ENCODE measurements at regions not wholly inside any gene's neighbourhood (a gene's known extent, or its start where the extent isn't known, plus 50 kb on each side); places are given as distances from the start of the nearest gene placed in this dataset.

- FAIRE-seq: no peak
Measured at GRCh38 chr3:144307951-144308350, 336.3 kb downstream of the DIPK2A start.

GRCh38 chr3:144308396-144308795, 336.8 kb downstream of the DIPK2A start:
- no peak for FAIRE-seq

DNA sequence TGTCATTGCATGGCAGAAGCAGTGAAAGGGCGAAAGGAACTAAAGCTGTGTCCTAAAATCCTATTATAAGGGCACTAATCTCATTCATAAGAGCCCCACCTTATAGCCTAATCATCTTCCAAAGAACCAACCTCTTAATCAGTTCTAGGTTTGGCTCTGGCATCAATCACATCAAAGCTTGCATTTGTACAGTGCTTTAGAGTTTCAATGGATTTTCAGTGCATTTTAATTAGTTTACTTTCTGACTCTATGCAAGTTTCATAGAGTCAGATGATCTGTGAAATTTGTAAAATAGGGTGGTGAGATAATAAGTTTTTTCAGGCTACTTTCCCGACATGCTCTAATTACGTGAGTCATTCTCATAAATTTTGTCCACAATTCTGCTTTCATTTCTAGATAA, 341.1 kb downstream of the DIPK2A start:
- FAIRE-seq: no peak

DNA sequence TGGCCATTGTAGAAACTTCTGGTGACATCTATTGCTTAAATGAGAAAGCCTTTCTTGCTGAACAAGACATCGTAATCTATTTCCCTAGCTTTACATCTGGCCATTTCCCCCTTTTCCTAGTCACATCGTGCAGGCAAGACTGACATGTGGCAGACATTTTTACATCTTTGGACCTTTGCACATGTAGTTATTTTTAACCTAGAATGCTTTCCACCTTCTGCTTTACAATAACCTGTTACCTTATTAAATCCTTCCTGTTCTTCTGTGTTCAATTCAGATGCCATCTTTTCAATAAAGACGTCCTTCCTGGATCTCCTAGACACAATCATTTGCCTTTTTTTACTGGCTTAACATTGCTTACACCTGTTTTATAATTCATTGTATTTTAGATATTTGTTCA, 343.3 kb downstream of the DIPK2A start:
- no peak for FAIRE-seq

DNA sequence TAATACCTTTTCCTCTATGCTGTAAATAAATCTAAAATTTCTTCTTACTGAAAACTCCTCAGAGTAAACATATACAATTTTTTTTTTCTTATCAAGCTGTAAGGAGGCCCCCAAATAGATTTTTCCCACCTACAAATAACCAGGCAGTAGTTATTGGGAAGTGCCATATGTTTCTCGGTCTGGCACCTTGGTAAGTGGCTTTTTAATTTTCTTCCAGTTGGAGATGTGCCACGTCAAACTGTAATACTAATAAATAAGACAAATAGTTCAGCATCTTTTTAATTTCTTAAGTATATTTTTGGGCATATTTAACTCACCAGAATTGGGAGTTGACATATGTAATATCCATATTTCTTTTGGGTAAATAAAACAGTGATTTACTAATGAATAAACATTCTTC, 346.3 kb downstream of the DIPK2A start:
- FAIRE-seq: no peak

DNA sequence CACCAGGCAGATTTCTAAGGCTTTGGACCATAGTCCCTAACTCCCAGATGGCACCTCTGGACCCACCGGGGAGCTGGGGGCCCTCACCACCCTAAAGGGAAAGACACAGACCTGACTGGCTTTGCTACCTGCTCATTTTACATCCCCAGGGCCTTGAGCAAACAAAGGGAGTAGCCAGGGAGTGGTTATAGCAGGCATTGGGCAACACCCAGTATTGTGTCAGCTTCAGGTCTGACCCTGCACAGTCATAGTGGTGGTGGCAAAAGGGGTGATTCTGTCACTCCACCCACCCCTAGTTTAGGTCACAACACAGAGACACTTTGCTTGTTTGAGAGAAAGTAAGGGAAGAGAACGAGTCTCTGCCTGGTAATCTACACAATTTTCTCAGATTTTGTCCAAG, 352.5 kb downstream of the DIPK2A start:
- no peak for FAIRE-seq

- FAIRE-seq: no peak
Measured at GRCh38 chr3:144332868-144333267, 361.2 kb downstream of the DIPK2A start.

GRCh38 chr3:144341471-144341870, 369.8 kb downstream of the DIPK2A start:
- no peak for FAIRE-seq

DNA sequence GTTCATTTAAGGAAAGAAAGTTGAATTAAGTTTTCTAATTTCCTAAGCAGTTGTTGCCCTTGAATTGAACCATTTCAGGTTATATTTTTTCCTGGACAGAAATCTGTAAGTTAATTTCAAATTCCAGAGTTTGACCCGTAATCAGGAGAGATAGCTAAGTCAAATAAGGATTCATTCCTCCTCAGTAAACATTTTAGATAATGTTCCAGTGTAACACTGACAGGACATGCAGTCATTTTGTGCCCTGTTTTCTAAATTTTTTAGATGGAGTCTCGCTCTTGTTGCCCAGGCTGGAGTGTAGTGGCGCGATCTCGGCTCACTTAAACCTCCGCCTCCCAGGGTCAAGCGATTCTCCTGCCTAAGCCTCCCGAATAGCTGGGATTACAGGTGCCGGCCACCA, 371.7 kb downstream of the DIPK2A start:
- FAIRE-seq: no peak

DNA sequence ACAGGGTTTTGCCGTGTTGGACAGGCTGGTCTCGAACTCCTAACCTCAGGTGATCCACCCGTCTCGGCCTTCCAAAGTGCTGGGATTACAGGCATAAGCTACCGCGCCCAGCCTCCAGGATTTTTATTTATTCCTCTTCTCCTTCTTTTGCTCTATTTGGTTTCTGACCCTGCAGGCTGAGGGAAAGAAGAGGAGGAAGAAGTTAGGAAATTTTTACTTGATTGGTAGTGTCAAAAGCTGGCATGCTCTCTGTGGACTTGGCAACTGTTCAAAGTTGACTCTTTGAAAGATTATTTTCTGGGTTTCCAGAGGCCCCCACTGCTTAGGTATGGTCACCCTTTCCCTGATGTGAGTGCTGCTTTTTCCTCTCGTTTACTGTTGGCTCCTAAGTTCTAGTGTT, 372.2 kb downstream of the DIPK2A start:
- no peak for FAIRE-seq

DNA sequence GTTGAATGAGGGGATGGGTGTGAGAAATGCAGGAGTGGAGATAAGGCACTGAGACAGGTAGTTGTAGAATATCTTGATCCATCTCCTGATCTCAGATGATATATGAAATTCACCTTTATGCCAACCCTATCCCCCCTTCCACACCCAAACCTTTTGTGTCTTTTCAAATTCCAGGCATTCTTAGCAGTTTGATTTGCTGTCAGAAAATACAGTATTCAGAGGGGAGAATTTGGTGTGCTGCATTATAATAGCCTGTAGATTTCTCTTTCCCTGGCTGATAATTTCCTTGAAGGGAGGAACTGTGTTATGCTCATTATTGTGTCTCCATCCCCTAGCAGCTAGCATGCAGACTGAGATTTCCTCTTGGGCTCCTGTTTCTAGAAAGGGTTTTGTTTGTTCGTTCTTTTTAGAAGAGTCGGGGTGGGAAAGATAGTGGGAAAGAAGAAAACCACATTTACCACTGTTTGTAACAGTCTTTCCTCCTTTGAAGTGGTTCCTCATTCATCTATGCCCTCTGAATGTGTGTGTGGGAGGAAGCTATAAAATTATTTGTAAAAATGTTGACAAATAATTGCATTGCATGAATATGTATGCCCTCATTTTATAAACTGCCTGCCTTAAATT, 373.4 kb downstream of the DIPK2A start:
- FAIRE-seq: no peak

- FAIRE-seq: no peak
Measured at GRCh38 chr3:144350125-144350524, 378.5 kb downstream of the DIPK2A start.

- no peak for FAIRE-seq
Measured at GRCh38 chr3:144351011-144351410, 379.4 kb downstream of the DIPK2A start.

GRCh38 chr3:144351773-144352365, 380.2 kb downstream of the DIPK2A start:
- FAIRE-seq: no peak

DNA sequence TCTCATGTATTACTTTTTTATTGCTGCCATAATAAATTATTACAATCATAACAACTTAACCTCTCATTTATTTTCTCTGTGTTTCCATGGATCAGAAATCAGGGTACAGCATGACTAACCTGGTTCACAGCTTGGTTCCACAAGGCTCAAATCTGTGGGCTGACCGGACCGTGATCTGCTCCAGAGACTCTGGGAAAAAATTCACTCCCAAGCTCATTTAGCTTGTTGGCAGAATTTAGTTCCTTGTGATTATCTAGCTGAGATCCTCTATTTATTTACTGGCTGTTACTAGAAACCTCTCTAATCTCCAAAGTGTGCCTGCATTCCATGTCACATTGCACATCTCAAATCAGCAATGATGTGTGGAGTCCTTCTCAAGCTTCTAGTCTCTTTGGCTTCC, 386.6 kb downstream of the DIPK2A start:
- no peak for FAIRE-seq

DNA sequence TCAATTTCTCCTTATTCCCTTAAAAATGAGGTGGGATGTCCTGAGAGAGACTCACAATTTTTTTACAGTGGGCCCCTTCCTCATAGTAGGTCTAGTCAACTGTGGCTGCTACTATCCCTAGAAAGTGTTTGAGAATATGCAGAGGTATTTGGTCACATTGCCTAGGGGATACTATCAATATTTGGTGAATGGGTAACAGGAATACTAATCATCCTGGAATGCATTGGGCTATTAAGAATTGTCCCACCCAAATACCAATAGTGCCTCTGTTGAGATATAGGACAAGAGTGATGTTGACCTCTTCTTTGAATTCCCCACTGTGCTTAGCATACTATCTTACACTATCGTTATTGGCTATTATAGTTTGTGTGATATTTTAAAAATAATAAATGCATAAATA, 389.4 kb downstream of the DIPK2A start:
- no peak for FAIRE-seq

- no peak for FAIRE-seq
Measured at GRCh38 chr3:144362126-144362525, 390.5 kb downstream of the DIPK2A start.

DNA sequence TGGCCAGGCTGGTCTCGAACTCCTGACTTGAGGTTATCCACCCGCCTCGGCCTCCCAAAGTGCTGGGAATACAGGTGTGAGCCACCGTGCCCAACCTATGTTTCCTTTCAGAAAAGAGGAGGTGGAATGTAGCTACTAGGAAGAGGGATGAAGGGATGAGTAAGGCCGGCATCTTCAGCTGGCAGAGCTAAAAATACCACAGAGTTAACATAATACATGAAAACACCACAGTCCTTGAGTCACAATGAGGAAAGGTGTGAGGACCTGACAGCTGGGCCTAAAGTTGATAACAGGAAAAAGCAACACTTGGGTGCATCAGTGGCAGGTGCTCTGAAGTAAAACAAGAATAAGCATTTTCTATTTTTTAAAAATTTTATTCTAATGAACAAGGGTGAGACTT, 392.2 kb downstream of the DIPK2A start:
- no peak for FAIRE-seq

DNA sequence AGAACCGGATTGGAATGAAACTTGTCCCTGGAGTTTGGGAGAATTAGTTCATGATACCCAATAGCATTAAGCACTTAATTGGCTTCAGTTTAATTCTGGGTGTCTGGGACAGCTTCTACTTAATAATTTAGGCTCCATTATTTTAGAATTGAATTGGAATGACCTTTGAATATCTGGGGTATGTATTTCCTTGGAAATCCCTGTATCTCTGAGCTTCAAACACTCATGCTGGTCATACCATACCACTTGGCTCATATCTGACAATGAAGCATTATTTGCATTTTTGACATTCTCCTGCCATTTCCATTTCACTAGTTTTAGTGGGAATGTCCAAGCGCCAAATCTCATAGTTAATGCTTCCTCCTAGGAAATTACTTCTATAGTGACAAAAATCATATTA, 393.1 kb downstream of the DIPK2A start:
- FAIRE-seq: no peak

DNA sequence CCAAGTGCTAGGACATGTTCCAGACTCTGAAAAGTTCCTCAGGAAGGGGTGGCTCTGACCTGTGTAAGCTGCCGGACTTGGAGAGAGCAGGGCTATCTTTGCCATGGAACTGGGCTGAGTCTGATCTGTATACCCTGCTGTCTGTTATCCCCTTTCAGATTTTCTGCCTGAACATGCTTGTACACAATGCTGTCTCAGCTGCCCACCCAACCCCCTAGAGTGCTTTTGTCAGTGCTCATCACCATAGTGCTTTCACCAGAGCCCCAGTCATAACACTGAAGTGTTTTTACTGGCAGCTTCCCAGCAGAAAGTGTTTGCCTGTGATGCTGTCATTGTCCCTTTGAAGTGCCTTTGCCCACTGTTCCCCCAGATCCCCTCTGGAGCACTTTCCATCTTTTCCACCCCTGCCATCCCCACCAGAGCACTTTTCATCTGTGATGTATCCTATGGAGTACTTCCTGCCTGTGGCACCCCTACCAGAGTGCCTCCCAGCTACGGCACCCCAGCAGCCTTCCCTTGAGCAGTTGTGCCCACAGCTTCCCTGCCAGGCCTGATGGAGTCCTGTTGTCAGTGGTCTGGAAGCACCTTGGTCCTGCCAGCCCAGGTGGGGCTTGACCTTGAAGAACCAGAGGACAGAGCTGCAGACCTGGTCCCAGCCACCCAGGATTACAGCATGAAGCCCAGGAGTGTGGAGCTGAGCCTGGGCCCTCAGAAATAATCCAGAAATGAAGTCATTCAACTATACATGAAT, 397.7 kb downstream of the DIPK2A start:
- FAIRE-seq: no peak

- no peak for FAIRE-seq
Measured at GRCh38 chr3:144375088-144375487, 403.5 kb downstream of the DIPK2A start.

DNA sequence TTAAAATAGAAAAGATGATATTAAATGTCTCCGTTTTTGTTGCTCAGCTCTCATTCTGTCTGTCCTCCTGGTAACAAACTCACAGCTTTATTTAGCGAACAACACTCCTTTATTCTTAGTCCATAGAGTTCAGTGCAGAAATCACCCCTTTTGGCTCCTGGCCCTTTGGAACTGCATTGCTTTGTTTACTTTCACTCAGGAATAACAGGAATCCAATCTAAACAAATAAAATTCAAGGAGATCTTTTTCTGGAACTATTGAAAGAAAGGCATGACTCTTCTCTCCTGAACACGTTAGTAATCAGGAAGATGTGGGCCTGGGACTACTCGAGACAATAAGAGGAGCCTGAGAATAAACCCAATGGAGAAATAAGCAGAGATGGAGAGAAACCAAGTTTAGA, 409.2 kb downstream of the DIPK2A start:
- no peak for FAIRE-seq

DNA sequence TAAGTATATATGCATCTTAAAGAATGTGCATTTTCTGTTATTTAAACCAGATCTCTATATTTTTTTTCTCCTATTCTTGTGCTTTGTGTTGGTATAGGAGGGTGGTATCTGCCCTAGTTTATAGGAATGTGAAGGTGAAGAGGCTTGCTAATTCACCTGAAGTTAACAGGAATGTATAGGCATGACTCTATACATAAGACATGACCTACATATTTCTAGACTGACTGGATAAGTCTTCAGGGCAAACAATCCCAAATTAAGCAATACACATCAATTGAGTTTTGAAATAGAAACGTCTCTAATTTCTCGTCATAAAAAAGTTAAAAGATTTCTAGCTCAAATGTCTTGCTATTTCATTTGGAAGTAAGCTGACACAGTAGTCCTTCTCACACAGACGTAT, 410.0 kb downstream of the DIPK2A start:
- no peak for FAIRE-seq

- no peak for FAIRE-seq
Measured at GRCh38 chr3:144384241-144384979, 412.8 kb downstream of the DIPK2A start.
